Muscle layer of colon (tissue), 2 donors: ENCODE measurements at regions not wholly inside any gene's neighbourhood (a gene's known extent, or its start where the extent isn't known, plus 50 kb on each side); places are given as distances from the start of the nearest gene placed in this dataset.
"Not testable (repeated sequence)": the region's sequence is repeated elsewhere in the genome, so short reads cannot be mapped to it uniquely, and the experiment has no call there.

Experiments
- H3K27ac ChIP-seq: one replicate; pipeline ENCODE4 v1.7.0; 2013; ENCODE audit warnings: low read depth, mild to moderate bottlenecking, low read length, moderate library complexity
- H3K27me3 ChIP-seq, 2 donors: one replicate each; pipeline ENCODE4 v1.7.0; 2013; ENCODE audit warnings: low read length in 2 of 2, mild to moderate bottlenecking in 2 of 2; ENCODE audit not compliant: insufficient read depth in 2 of 2, control insufficient read depth in 1 of 2
- H3K36me3 ChIP-seq: one replicate; pipeline ENCODE4 v1.7.0; 2013; ENCODE audit warnings: mild to moderate bottlenecking, low read length; ENCODE audit not compliant: insufficient read depth
- H3K4me1 ChIP-seq: one replicate; pipeline ENCODE4 v1.7.0; 2013; ENCODE audit warnings: mild to moderate bottlenecking, low read length; ENCODE audit not compliant: insufficient read depth
- H3K4me3 ChIP-seq, 2 donors: one replicate each; pipeline ENCODE4 v1.7.0; 2013; ENCODE audit warnings: low read length in 2 of 2, low read depth in 1 of 2, mild to moderate bottlenecking in 1 of 2, moderate library complexity in 1 of 2
- H3K9ac ChIP-seq: one replicate; pipeline ENCODE4 v1.7.0; 2013; ENCODE audit warnings: low read length
- H3K9me3 ChIP-seq: one replicate; pipeline ENCODE4 v1.7.0; 2013; ENCODE audit warnings: mild to moderate bottlenecking, low read length
- donor health status: abdominal sarcoma.
- donor health status: Adenocarcinoma of cecum.

DNA sequence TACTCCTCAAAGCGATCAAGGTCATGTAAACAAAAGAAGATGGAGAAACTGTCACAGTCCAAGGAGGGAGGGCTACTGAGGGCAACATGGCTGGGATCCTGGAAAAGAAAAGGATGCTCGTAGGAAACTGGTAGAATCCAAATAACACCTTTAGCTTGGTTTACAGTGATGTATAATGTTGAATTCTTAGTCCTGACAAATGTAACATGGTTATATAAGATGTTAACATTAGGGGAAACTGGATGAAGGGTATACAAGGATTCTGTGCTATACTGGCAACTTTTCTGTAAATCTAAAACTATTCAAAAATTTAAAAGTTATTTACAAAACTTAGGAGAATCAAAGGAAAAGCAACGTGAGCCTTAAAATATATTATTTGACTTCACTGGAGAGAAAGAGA is 257.0 kb downstream of the TTC32 start:
- no peaks in the 10 kb centered on the region for H3K27me3 ChIP-seq
- H3K9me3 ChIP-seq: no peaks in the 10 kb centered on the region
- H3K4me1 ChIP-seq: no peaks in the 10 kb centered on the region
- no peak overlapping the region for H3K9ac ChIP-seq
- no peak overlapping the region for H3K4me3 ChIP-seq
- H3K36me3 ChIP-seq: no peaks in the 10 kb centered on the region
- H3K27ac ChIP-seq: no peak overlapping the region

DNA sequence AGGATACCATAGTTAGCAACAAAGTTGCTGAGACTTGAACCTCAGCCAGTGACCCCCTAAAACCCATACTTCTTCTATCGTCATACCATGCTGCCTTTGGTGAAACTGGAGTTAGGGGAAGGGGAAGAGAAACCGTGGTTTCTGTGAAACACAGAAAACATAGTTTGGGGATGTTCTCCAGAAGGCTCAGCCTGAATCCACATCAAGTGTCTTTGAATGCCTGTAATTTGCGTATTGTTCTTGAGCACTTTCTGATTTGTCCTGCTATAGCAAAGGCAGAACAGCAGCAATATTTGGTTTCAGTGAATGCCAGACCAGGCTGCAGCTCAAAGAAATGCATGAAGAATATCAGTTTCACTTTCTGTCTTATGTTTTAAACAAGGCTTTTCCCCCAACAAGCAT is 258.7 kb downstream of the TTC32 start:
- Histone ChIP-seq H3K4me3 (no peak overlapping the region), H3K9me3 (no peaks in the 10 kb centered on the region), H3K4me1 (no peaks in the 10 kb centered on the region), H3K27me3 (no peaks in the 10 kb centered on the region), H3K9ac (no peak overlapping the region), H3K36me3 (no peaks in the 10 kb centered on the region), H3K27ac (no peak overlapping the region)

DNA sequence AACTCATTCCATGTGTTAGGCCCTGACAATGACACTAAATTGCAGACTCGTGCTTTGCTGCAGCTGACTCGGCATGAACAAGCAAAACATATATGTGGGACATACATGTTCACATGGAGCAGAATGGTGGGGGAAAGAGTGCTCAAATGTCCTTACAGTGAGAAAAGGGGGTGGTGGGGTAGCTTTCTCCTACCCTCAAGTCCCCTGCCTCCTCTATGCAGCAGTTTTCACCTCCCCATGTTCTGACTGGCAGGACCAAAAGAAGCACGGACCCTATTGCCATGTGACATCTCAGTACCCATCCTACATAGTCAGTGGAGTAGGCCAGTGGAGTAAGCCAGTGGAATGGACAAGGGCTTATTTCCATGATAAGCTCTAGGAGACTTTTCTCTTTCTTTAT is 259.3 kb downstream of the TTC32 start:
- Histone ChIP-seq H3K4me3 (no peak overlapping the region), H3K36me3 (no peaks in the 10 kb centered on the region), H3K27ac (no peak overlapping the region), H3K9ac (no peak overlapping the region), H3K9me3 (no peaks in the 10 kb centered on the region), H3K4me1 (no peaks in the 10 kb centered on the region), H3K27me3 (no peaks in the 10 kb centered on the region)

DNA sequence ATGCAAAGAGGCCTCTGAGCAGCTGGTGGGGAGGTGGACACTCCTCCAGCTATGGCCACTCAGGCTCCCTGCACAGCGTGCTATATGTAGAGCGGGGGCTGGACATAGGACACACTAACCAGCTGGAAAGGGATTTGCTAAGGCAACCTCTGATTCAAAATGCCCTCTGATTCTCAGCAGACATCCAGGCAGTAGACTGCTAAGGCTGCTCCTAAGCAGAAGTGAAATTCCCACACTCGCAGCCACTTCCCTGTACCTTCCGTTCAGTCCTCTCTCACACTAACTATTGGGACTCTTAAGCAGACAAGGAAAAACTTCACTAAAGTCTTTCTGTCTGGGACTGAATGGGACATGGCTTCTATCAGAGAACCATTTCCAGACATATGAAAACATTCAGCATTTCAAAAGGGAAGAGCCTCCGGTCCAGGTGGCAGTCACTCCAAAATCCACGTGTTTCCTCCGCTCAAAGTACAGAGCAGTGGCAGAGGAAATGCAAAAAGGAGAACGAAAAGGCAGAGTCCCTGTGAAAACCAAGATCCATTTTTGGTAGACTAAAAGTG is 265.8 kb downstream of the TTC32 start:
- no peak overlapping the region for H3K9ac ChIP-seq
- H3K36me3 ChIP-seq: no peaks in the 10 kb centered on the region
- H3K4me1 ChIP-seq: peaks cover 10% of the 10 kb centered on the region
- no peaks in the 10 kb centered on the region for H3K27me3 ChIP-seq
- H3K27ac ChIP-seq: no peak overlapping the region
- H3K9me3 ChIP-seq: no peaks in the 10 kb centered on the region
- no peak overlapping the region for H3K4me3 ChIP-seq

DNA sequence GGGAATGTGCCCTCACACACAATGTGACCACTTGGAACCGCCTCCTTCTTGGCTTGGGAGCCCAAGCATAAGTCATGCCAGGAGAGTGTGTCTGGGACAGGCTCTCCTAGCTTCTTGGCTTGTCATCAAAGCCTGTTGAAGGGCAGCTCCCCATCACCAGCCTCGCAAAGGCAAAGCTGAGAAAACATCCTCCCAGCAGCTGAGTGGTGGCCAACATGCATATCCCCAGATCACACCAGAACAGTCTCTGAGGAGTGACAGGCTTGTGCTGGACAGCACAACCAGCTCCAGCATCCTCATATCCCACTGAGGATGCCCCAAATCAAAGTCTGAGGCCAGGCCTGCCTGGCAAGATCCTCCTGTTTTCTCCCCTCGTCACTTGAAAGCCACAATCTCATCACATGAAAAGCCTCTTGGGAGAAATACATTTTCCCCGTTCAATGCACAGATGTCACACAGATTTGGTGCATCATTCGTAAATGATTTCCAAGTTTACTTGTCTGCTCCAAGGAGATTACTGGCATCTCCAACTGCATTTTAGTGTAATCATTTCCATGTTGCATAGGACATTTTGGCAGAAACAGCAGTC is 269.3 kb downstream of the TTC32 start:
- no peaks in the 10 kb centered on the region for H3K27me3 ChIP-seq
- H3K27ac ChIP-seq: no peak overlapping the region
- H3K9me3 ChIP-seq: no peaks in the 10 kb centered on the region
- H3K36me3 ChIP-seq: no peaks in the 10 kb centered on the region
- no peak overlapping the region for H3K9ac ChIP-seq
- H3K4me1 ChIP-seq: peaks cover 10% of the 10 kb centered on the region
- no peak overlapping the region for H3K4me3 ChIP-seq

DNA sequence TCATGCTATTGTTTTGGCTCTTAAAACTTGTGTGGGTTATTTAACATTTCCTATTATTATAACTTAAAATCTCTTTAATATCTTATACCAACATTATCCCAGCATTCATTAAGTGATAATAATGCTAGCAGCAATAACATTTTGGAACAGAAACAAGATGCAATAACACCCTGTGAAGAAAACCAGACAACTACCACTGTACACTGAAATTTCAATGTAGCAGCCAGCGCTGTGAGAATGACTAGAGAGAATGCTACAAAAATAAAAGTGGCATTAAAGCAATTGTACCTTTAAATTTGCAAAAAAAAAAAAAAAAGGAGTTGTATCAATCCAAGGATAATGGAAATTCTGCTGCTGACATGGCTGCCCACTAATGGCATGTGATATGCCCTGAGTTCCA is 269.9 kb downstream of the TTC32 start:
- no peak overlapping the region for H3K9ac ChIP-seq
- H3K27ac ChIP-seq: no peak overlapping the region
- peaks cover 10% of the 10 kb centered on the region for H3K4me1 ChIP-seq
- H3K4me3 ChIP-seq: no peak overlapping the region
- H3K36me3 ChIP-seq: no peaks in the 10 kb centered on the region
- H3K27me3 ChIP-seq: no peaks in the 10 kb centered on the region
- H3K9me3 ChIP-seq: no peaks in the 10 kb centered on the region

DNA sequence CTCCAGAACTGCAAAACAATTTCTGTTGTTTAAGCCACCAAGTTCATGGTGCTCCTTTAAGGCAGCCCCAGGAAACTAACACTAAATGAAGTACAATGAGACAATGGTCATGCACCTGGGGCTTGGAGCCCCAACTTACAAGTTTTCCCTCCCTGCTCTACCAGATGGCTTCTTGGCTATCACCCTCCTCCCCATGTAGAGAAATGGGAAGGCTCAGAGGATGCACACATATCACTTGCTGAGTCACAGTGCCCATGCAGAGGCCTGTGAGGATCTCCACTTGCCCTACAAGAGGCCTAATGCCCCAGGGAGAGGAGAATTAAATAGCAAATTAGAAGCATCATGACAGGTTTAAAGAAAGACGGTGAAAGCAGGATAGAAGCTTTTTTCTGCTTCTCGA is 270.9 kb downstream of the TTC32 start:
- no peak overlapping the region for H3K9ac ChIP-seq
- no peak overlapping the region for H3K4me3 ChIP-seq
- peaks cover 10% of the 10 kb centered on the region for H3K4me1 ChIP-seq
- H3K36me3 ChIP-seq: no peaks in the 10 kb centered on the region
- no peaks in the 10 kb centered on the region for H3K27me3 ChIP-seq
- H3K27ac ChIP-seq: no peak overlapping the region
- H3K9me3 ChIP-seq: no peaks in the 10 kb centered on the region

DNA sequence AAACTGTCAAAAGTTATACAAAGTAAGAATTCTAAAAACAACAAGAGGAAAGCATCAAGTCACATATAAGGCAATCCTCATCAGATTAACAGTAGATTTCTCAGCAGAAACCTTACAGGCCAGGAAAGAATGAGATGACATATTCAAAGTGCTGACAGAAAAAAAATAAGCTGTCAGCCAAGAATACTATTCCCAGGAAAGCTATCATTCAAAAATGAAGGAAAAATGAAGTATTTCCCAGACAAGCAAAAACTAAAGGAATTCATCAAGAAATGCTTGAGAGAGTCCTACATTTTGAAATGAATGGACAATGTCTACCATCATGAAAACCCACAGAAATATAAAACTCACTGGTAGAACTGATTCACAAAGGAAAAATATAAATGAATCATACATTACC is 268.9 kb upstream of the OSR1 start:
- no peaks in the 10 kb centered on the region for H3K36me3 ChIP-seq
- no peak overlapping the region for H3K4me3 ChIP-seq
- H3K27me3 ChIP-seq: no peaks in the 10 kb centered on the region
- H3K4me1 ChIP-seq: peaks cover 1% of the 10 kb centered on the region
- no peaks in the 10 kb centered on the region for H3K9me3 ChIP-seq
- no peak overlapping the region for H3K9ac ChIP-seq
- H3K27ac ChIP-seq: no peak overlapping the region

DNA sequence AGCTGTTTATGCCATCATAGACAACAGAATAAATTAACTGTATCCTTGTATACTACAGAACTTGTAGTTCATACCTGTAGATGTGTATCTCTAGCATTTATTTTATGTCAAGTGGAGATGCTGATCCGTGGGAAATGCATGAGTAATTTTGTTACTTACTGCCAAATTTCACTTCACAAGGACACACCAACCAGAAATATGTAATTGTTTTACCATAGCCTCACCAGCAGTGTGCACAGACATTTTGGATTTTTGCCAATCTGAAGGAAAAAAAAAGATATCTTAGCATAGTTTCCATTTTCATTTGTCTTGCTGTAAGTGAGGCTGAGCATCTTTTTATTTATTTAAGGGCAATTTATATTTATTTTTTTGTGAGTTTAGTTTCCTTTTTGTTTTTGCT is 265.1 kb upstream of the OSR1 start:
- Histone ChIP-seq H3K4me3 (no peak overlapping the region), H3K4me1 (no peaks in the 10 kb centered on the region), H3K36me3 (no peaks in the 10 kb centered on the region), H3K9ac (no peak overlapping the region), H3K27me3 (no peaks in the 10 kb centered on the region), H3K9me3 (peaks cover 3% of the 10 kb centered on the region), H3K27ac (no peak overlapping the region)

DNA sequence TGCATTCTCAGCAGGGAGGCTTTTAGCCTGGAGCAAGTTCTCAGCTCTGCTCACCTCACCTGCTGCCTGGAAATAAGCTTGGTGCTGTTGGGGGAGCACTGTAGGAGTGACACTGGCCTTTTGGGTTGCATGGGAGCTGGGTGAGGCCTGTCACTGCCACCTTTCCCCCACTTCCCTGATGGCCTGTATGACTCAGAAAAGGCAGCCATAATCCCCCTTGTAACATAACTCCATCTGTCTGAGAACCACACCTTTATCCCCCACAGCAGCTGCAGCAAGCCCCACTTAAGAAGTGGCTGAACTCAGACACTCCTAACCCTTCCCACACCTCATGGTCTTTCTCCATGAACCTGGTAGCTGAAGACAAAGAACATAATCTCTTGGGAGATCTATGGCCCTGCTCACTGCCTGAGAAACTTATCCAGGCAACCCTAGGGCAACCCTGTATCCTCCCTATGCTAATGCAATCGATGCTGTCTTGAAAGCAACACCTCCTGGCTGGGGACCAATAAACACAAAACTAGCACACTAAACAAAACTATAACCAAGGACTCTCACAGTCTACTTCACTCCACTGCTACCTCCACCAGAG is 258.9 kb upstream of the OSR1 start:
- H3K27ac ChIP-seq: no peak overlapping the region
- H3K36me3 ChIP-seq: no peaks in the 10 kb centered on the region
- H3K9ac ChIP-seq: no peak overlapping the region
- peaks cover 3% of the 10 kb centered on the region for H3K9me3 ChIP-seq
- no peaks in the 10 kb centered on the region for H3K27me3 ChIP-seq
- H3K4me3 ChIP-seq: no peak overlapping the region
- H3K4me1 ChIP-seq: no peaks in the 10 kb centered on the region

DNA sequence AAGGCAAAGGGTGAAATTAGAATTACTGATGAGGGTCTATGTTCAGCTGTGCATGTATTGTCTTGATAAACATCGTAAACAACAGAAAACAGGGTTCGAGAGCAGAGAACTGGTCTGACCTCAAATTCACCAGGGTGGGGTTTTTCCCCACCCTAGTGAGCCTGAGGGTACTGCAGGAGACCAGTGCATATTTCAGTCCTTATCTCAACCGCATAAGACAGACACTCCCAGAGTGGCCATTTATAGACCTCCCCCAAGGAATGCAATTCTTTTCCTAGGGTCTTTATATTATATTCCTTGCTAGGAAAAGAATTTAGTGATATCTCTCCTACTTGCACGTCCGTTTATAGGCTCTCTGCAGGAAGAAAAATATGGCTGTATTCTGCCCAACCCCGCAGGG is 257.0 kb upstream of the OSR1 start:
- not testable (repeated sequence) for H3K36me3 ChIP-seq, H3K4me1 ChIP-seq, H3K4me3 ChIP-seq, H3K9ac ChIP-seq, H3K27ac ChIP-seq, H3K27me3 ChIP-seq, H3K9me3 ChIP-seq

DNA sequence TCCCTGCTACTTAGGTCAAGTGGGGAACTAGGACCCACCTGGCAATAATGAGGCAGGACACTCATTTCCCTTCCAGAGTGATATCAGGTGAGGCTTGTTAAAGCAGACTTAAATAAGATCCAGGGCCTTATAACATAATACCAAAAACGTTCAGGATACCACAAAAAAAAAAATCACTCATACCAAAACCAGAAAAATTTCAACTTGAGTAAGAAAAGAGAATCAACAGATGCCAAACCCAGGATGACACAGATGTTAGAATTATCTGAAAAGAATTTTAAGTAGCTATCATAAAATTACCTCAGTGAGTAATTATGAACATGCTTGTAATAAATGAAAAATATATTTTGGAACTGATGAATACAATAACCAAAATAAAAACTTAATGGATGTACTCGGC is 255.6 kb upstream of the OSR1 start:
- Histone ChIP-seq H3K4me3 (no peak overlapping the region), H3K9ac (no peak overlapping the region), H3K27ac (no peak overlapping the region), H3K9me3 (peaks cover 3% of the 10 kb centered on the region), H3K4me1 (no peaks in the 10 kb centered on the region), H3K36me3 (no peaks in the 10 kb centered on the region), H3K27me3 (no peaks in the 10 kb centered on the region)
